Progenitor cell of endocrine pancreas (in vitro differentiated cells): ENCODE measurements at regions not wholly inside any gene's neighbourhood (a gene's known extent, or its start where the extent isn't known, plus 50 kb on each side); places are given as distances from the start of the nearest gene placed in this dataset.

Experiments
- DNase-seq: peaks from one replicate; pipeline ENCODE4 v3.0.0; 2021; ENCODE audit warnings: low spot score; ENCODE audit not compliant: unreplicated experiment
- H3K27ac Mint-ChIP-seq: 2 replicates; pipeline ENCODE4 v1.8.0; 2021; ENCODE audit warnings: mild to moderate bottlenecking, moderate library complexity, mixed read lengths
- H3K27me3 Mint-ChIP-seq: 2 replicates; pipeline ENCODE4 v1.8.0; 2021; ENCODE audit warnings: mixed read lengths
- H3K36me3 Mint-ChIP-seq: 2 replicates; pipeline ENCODE4 v1.8.0; 2022; ENCODE audit warnings: mixed read lengths; ENCODE audit not compliant: insufficient read depth
- H3K4me1 Mint-ChIP-seq: 2 replicates; pipeline ENCODE4 v1.8.0; 2021; ENCODE audit warnings: low read depth, mixed read lengths
- H3K4me3 Mint-ChIP-seq: 2 replicates; pipeline ENCODE4 v1.8.0; 2021; ENCODE audit warnings: low read depth, mild to moderate bottlenecking, moderate library complexity, mixed read lengths
- H3K9me3 Mint-ChIP-seq: 2 replicates; pipeline ENCODE4 v1.8.0; 2021; ENCODE audit warnings: low read depth, mixed read lengths
- CTCF ChIP-seq: fragments of 200-600 bp; sonication (generic); IDR thresholded peaks from one replicate; pipeline ENCODE4 v1.5.0; 2021; ENCODE audit warnings: antibody characterized with exemption, mild to moderate bottlenecking; ENCODE audit not compliant: unreplicated experiment

DNA sequence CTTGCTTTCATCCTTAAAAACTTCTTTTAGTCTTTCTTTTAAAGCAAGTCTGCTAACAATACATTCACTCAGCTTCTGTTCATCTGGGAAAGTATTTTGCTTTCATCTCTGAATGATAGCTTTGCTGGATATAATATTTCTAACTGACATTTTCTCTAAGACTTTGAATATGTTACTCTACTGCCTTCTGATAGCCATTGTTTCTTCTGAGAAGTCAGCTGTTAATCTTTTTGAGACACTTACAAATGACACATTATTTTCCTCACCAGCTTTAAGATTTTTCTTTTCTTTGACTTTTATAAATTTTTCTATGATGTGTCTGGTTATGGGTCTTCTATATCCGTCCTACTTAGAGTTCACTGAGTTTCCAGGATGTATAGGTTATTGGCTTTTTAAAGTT is 643.1 kb downstream of the KCNA4 start:
- H3K27ac Mint-ChIP-seq: no peak overlapping the region
- no peaks in the 10 kb centered on the region for H3K36me3 Mint-ChIP-seq
- DNase-seq: no peak
- no peak for TF ChIP-seq CTCF
- peaks cover 8% of the 10 kb centered on the region for H3K4me1 Mint-ChIP-seq
- no peaks in the 10 kb centered on the region for H3K27me3 Mint-ChIP-seq
- H3K9me3 Mint-ChIP-seq: peaks cover 27% of the 10 kb centered on the region
- no peak overlapping the region for H3K4me3 Mint-ChIP-seq

- Mint-ChIP-seq H3K27ac (no peak overlapping the region), H3K36me3 (no peaks in the 10 kb centered on the region), H3K9me3 (peaks cover 11% of the 10 kb centered on the region), H3K4me3 (no peak overlapping the region), H3K27me3 (peaks cover 4% of the 10 kb centered on the region), H3K4me1 (peaks cover 5% of the 10 kb centered on the region)
- TF ChIP-seq CTCF: no peak
- DNase-seq: no peak
Observed at GRCh38 chr11:29368126-29368525, 648.7 kb downstream of the KCNA4 start.

- Mint-ChIP-seq H3K9me3 (no peaks in the 10 kb centered on the region), H3K27me3 (peaks cover 7% of the 10 kb centered on the region), H3K4me1 (peaks cover 5% of the 10 kb centered on the region), H3K4me3 (no peak overlapping the region), H3K36me3 (no peaks in the 10 kb centered on the region), H3K27ac (no peak overlapping the region)
- TF ChIP-seq CTCF: no peak
- no peak for DNase-seq
Observed at GRCh38 chr11:29364006-29364405, 652.8 kb downstream of the KCNA4 start.

- DNase-seq: no peak
- TF ChIP-seq CTCF: no peak
- peaks cover 7% of the 10 kb centered on the region for H3K27me3 Mint-ChIP-seq
- no peaks in the 10 kb centered on the region for H3K9me3 Mint-ChIP-seq
- H3K4me1 Mint-ChIP-seq: peaks cover 1% of the 10 kb centered on the region
- no peak overlapping the region for H3K27ac Mint-ChIP-seq
- H3K36me3 Mint-ChIP-seq: no peaks in the 10 kb centered on the region
- H3K4me3 Mint-ChIP-seq: no peak overlapping the region
Observed at GRCh38 chr11:29361369-29361768, 655.5 kb downstream of the KCNA4 start.

GRCh38 chr11:29353833-29354232 is 663.0 kb downstream of the KCNA4 start:
- Mint-ChIP-seq H3K4me1 (no peaks in the 10 kb centered on the region), H3K27ac (no peak overlapping the region), H3K9me3 (no peaks in the 10 kb centered on the region), H3K4me3 (no peak overlapping the region), H3K27me3 (no peaks in the 10 kb centered on the region), H3K36me3 (no peaks in the 10 kb centered on the region)
- TF ChIP-seq CTCF: no peak
- DNase-seq: no peak
